RWPE1 (cell line): ENCODE measurements at regions not wholly inside any gene's neighbourhood (a gene's known extent, or its start where the extent isn't known, plus 50 kb on each side); places are given as distances from the start of the nearest gene placed in this dataset.
A peak's percentile ranks its signal among the peaks of the same experiment; 100 is the strongest.

ENCODE experiments used
- CTCF ChIA-PET: fragments of 350-600 bp; sonication (Branson Sonifier 250); formaldehyde crosslinking; extraction: SDS; loops from one replicate; lab custom pipeline; 2021; lab: Yijun Ruan, JAX
- POLR2A ChIA-PET: fragments of 400-600 bp; formaldehyde crosslinking; extraction: SDS; loops from one replicate; lab custom pipeline; 2020; ENCODE audit warnings: antibody characterized with exemption; ENCODE audit not compliant: low non-redundant PET; lab: Yijun Ruan, JAX
- DNase-seq: peaks from one replicate; pipeline ENCODE4 v3.0.0; 2012; ENCODE audit warnings: low spot score
- H3K27ac ChIP-seq: fragments of 450-650 bp; 2 replicates; pipeline ENCODE4 v1.5.1; 2017
- TF ChIP-seq, protein P1 (sequence below): fragments of 450-650 bp; conservative IDR thresholded peaks from 2 replicates; pipeline ENCODE4 v1.5.1; 2017; ENCODE audit warnings: low read depth, mild to moderate bottlenecking

- ChIA-PET POLR2A (no interaction called here), CTCF (no interaction called here)
- no peak overlapping the region for H3K27ac ChIP-seq
- TF ChIP-seq, protein P1, sequence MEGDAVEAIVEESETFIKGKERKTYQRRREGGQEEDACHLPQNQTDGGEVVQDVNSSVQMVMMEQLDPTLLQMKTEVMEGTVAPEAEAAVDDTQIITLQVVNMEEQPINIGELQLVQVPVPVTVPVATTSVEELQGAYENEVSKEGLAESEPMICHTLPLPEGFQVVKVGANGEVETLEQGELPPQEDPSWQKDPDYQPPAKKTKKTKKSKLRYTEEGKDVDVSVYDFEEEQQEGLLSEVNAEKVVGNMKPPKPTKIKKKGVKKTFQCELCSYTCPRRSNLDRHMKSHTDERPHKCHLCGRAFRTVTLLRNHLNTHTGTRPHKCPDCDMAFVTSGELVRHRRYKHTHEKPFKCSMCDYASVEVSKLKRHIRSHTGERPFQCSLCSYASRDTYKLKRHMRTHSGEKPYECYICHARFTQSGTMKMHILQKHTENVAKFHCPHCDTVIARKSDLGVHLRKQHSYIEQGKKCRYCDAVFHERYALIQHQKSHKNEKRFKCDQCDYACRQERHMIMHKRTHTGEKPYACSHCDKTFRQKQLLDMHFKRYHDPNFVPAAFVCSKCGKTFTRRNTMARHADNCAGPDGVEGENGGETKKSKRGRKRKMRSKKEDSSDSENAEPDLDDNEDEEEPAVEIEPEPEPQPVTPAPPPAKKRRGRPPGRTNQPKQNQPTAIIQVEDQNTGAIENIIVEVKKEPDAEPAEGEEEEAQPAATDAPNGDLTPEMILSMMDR, result no peak
- no peak for DNase-seq
Observed at GRCh38 chr7:28338041-28338440, 74.3 kb upstream of the CREB5 start.

DNA sequence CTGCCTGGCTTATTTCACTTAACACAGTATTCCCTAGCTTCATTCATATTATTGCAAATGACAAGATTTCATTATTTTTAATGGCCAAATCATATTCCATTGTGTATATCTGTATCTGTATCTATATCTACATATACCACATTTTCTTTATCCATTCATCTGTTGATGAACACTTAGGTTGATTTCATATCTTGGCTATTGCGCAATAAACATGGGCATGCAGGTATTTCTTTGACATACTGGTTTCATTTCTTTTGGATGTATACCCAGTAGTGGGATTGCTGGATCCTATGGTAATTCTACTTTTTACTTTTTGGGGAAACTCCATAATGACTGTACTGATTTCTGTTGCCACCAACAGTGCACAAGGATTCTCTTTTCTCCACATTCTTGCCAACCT, 68.9 kb upstream of the CREB5 start:
- ChIA-PET CTCF (no interaction called here), POLR2A (no interaction called here)
- H3K27ac ChIP-seq, result no peak overlapping the region
- TF ChIP-seq, protein P1, result no peak
- no peak for DNase-seq

DNA sequence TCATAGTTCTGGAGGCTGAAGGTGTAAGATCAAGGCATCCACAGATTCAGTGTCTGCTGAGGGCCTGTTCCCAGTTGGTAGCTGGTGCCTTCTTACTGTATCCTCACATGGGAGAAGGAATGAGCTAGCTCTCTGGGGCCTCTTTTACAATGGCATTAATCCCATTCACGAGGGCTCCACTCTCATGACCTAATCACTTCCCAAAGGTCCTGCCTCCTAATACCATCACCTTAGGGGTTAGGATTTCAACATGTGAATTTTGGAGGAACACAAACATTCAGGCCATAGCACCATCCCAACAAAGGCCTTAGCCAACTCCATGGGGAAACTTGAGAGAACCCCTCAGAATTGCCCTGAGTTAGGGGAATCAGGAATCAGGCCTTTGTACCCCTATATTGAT, 66.1 kb upstream of the CREB5 start:
- POLR2A ChIA-PET, result no interaction called here
- TF ChIP-seq, protein P1, result no peak
- DNase-seq, result no peak
- CTCF ChIA-PET, result no interaction called here
- peak overlapping the region; percentile 47; the same call in 1 of the 2 replicates for H3K27ac ChIP-seq

- peak overlapping the region; percentile 47; the same call in 1 of the 2 replicates for H3K27ac ChIP-seq
- ChIA-PET CTCF (no interaction called here), POLR2A (no interaction called here)
- DNase-seq, result no peak
- TF ChIP-seq, protein P1, result no peak
Observed at GRCh38 chr7:28346676-28347363, 65.5 kb upstream of the CREB5 start.

DNA sequence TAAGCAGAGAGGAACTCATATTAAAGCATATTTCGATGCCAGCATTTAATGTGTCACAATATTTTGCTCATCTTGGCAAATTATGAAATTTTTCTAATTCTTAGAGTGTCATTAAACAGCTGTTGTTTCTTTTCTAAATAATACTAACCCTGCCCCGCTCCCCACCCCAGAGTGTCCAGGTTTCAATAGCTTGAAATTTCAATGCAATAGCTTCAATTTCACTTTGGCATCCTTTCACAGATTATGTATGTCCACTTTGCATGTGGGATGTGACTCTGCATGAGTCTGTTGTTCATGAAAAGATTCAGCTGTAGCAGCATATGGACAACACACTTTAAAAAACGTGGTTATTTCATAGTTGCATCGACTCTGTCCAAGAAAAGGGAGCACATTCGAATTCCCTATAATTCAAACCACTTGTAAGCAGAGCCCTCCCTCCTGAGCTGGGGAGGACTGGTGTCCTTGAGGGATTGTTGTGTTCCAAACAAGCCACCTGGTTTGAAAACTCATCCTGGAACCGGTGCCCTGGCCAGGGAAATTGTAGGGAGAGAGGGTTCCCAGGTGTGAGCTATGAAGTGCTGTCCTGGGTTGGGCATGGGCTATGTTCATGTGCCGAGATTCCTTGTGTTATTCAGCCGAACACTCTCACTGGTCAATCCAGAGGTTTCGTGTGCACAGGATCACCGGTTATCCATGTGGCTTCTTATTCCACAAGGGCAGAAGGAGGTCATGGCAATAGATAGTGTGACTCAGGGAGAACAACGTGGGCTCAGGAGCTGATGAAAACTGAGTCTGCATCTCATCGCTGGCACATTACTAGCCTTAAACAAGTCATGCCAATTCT, 64.6 kb upstream of the CREB5 start:
- H3K27ac ChIP-seq, result peak overlapping the region; percentile 81
- ChIA-PET CTCF (interaction anchor here (0.6 kb wide), 1 partner anchor 296 kb away, joined by 3 read pairs; no protein-coding TSS in a partner anchor), POLR2A (no interaction called here)
- TF ChIP-seq, protein P1, result no peak
- peak; percentile 8 for DNase-seq

DNA sequence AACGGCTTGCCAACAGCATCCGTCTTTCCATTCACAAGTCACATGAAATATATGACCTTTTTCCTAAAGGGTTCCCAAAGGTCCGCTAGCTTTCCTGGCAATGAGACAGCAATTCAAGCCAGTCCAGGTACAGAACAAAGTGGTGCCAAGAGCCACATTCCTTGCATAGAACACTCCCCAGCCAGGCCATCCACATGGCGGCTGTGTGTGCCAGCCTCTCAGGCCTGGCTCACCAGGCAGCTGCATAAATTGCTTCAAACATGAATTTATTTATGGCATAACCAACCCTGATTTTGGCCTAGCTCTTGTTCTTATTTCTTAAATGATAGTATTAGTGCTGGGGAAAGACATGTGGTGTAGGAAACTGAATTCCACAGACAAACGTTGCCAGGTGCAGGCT, 63.7 kb upstream of the CREB5 start:
- DNase-seq, result no peak
- ChIA-PET CTCF (no interaction called here), POLR2A (no interaction called here)
- H3K27ac ChIP-seq, result peak overlapping the region; percentile 81
- TF ChIP-seq, protein P1, result no peak
